GM04503 (cell line): ENCODE measurements at regions not wholly inside any gene's neighbourhood (a gene's known extent, or its start where the extent isn't known, plus 50 kb on each side); places are given as distances from the start of the nearest gene placed in this dataset.

Experiments
- DNase-seq: peaks from one replicate; pipeline ENCODE4 v3.0.0-alpha.2; 2012; ENCODE audit warnings: low read depth

GRCh38 chr7:35386082-35386815 lies 132.3 kb upstream of the TBX20 start:
- DNase-seq = no peak

DNA sequence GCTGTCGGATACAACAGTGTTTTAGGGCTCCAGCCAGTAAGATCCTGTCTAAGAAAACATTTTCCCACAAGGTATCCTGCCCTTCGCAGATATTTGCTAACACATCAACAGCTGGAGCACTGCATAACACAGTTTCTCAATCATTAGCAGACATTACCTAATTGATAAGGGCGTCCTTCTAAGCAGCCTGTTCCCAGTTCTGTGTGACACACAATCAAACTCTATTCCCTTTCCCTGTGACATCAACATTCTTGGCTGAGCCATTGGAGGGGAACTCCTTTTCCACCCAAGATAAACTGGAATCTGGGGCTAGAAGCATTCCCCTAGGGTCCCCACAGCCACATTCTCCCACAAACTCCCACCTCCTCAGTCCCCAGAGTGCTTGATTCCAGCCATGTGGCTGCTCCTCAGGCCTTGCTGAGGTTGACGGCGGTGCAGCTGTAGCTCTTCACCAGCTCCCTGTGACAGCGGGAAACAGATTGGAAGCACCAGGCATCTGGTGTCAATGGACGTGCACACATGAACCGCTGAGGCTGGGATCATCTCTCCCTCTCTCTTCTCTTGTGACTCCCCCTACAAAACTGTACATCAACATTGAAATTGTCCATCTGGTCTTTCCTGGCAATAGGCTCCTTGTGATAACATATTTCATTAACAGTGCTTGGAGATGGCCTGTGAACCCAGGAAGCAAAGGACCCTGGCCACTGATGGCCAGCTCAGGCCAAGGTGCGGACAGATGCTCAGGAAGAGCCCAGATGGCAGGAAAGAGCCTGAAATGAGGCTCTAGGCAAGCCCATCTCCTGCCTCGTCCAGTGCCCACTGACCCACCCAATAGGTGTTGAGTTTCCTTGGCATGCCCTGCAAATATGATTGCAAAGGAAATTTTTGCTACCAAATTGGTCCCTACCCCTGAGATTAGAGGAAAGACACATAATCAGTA lies 131.1 kb upstream of the TBX20 start:
- DNase-seq = no peak

DNA sequence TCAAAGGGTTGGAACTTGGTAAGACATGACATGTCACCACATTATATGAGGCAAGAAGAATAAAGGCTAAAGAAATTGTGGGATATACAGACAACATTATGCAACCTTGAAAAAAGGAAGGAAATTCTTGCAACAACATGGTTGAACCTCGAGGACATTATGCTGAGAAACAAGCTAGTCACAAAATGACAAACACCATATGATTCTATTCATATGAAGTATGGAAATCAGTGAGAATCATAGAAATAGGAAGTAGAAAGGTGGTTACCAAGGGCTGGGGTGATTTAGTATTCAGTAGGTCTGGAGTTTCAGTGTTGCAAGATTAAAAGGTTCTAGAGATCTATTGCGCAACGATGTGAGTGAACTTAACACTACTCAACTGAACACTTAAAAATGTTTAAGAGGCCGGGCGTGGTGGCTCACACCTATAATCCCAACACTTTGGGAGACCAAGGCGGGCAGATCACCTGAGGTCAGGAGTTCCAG lies 126.9 kb upstream of the TBX20 start:
- DNase-seq = no peak

GRCh38 chr7:35379481-35379880 lies 125.6 kb upstream of the TBX20 start:
- no peak for DNase-seq

GRCh38 chr7:35375516-35375915 lies 121.6 kb upstream of the TBX20 start:
- no peak for DNase-seq

- no peak for DNase-seq
Observed at GRCh38 chr7:35374858-35375257, 121.0 kb upstream of the TBX20 start.

GRCh38 chr7:35371221-35371620 lies 117.3 kb upstream of the TBX20 start:
- DNase-seq = no peak

- DNase-seq = no peak
Observed at GRCh38 chr7:35370687-35371086, 116.8 kb upstream of the TBX20 start.

- DNase-seq = no peak
Observed at GRCh38 chr7:35366167-35367155, 112.6 kb upstream of the TBX20 start.

- no peak for DNase-seq
Observed at GRCh38 chr7:35365523-35365922, 111.6 kb upstream of the TBX20 start.

GRCh38 chr7:35362341-35362740 lies 108.4 kb upstream of the TBX20 start:
- DNase-seq = no peak

DNA sequence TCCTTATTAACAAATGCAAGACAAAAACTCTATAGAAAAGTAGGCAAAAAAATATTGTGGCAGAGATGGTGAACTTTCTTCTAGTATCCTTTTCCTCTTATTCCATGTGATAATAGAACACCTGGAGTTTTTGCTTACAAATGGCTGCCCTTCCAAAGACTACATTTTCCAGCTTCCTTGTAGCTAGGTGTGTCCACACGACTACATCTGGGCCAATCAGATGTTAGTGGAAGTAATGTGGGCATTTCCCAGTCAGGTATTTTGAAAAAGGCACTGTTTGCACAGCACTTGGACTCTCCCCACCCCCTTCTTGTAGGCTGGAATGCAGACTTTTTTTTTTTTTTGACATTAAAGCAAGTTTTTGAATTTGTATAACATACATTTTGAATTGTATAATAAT lies 105.5 kb upstream of the TBX20 start:
- no peak for DNase-seq

DNA sequence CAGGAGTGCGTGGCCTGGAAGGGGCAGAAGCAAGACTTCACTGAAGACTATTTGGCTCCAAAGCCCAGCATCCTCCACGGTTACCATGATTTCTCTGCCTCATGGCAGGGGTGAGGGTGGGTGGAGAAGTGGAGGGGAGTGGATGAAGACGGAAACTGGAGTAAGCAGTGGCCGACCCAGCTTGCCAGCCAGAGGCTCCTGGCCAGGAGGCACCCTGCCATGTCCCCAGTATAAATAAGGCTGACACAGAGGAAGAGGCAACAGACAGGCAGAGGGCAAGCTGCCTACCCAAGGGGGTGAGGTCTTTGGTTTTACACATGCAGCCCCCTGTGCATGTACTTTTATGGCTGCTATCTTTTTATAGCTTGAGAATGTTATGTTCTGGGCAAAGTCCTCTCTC lies 102.6 kb upstream of the TBX20 start:
- no peak for DNase-seq

DNA sequence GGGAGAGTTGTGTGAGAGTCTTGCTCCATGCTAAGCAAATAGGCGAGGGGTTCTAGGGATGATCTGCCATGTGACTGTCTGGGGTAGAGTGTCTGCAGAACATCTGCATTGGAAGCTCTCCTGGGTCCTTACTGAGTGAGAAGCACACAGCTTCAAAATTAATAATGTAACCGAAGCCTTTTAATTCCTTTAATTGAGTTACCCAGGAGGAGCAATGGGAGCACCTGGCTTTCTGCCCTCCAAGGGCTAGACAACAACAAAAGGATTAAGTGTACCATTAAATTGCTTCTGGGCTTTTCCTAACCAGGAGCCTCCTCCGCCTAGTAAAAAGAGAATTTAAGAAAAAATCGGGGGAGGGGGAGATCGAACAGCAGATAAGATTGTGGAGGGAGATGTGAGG lies 102.0 kb upstream of the TBX20 start:
- no peak for DNase-seq

GRCh38 chr7:35355199-35355598 lies 101.3 kb upstream of the TBX20 start:
- no peak for DNase-seq

DNA sequence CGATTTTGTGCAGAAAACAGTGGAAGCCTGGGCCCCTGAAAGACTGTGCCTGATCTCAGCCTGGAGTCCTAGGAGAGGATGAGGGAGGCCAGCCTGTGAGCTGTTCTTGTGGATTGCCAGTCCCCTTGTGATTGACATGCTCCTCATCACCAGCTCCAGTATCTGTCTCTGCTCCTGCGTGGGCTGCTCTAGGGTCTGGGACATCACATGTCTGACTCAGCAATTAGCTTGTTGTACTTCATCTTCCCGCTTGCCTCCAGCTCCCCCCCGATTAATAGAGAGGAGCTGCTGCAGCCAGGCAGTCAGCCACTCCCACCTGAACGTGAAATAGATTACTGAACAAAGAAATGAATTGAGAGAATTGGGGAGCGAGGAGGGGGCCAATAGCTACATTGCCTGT lies 99.6 kb upstream of the TBX20 start:
- no peak for DNase-seq

DNA sequence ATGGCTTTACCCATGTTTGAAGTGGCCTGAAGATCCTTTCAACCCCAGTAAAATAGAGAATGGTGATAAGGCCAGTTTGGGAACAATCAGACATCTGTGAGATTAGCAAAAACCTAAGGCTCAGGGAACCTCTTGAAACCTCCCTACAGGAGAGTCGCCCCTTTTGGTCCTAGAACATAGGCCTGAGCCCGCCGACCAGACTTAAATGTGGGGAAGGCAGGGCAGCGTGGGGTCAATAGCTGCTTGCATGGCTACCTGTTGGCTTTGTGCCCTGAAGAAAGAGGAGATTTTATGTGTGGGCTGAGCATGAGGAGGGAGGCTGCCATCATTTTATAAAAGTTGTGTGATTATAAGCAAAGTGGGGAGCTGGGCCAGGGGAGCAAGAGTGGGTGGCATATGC lies 97.6 kb upstream of the TBX20 start:
- no peak for DNase-seq

DNA sequence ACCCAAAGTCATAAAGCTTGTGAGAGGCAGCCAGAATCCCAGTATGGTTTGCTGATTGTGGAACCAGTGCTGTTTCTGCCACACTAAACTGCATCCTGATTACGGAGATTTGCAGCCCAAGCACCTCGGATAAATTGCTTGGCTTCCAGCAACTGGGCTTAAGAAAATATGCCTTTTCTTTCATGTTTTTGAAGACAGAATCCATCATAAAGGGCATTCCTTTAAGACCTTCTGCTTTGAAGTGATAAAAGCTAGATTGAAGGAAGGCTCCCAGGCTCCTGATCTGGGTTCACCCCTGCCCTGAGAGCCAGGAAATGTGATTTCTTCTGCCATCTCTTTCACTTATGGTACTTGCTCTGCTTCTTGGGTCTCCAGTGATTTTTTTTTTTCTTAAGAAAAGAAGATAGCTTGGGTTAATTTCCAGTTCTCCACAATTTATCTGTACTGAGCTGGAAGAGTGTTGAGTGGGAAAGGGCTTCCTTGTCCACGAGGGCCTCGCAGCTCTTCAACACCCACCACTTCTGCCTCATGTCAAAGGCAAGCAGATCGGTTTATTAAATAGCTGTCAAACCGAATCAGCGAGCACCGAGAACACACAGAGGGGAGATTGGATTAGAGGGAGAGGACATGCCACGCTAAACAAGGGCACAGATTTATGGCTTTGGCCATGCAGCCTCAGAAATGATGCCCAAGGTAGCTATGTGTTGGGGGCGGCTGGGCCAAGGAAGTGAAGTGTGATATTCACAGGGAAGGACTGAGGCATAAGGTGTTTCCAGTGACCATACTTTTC lies 94.9 kb upstream of the TBX20 start:
- DNase-seq = no peak

- DNase-seq = no peak
Observed at GRCh38 chr7:35342786-35343185, 88.9 kb upstream of the TBX20 start.

- no peak for DNase-seq
Observed at GRCh38 chr7:35339811-35340210, 85.9 kb upstream of the TBX20 start.

- no peak for DNase-seq
Observed at GRCh38 chr7:35336444-35336843, 82.5 kb upstream of the TBX20 start.
